Astrocyte (in vitro differentiated cells and primary cell): ENCODE measurements at regions not wholly inside any gene's neighbourhood (a gene's known extent, or its start where the extent isn't known, plus 50 kb on each side); places are given as distances from the start of the nearest gene placed in this dataset.

ENCODE experiments used
- CTCF ChIP-seq: IDR thresholded peaks from 2 replicates; pipeline ENCODE4 v1.5.1; 2011; ENCODE audit warnings: low read depth, mild to moderate bottlenecking, inconsistent platforms, low read length, moderate library complexity; ENCODE audit not compliant: insufficient read depth
- EZH2 ChIP-seq: IDR thresholded peaks from 2 replicates; pipeline ENCODE4 v1.6.1; 2012; ENCODE audit warnings: mild to moderate bottlenecking, low read length, inconsistent platforms; ENCODE audit not compliant: insufficient read depth

DNA sequence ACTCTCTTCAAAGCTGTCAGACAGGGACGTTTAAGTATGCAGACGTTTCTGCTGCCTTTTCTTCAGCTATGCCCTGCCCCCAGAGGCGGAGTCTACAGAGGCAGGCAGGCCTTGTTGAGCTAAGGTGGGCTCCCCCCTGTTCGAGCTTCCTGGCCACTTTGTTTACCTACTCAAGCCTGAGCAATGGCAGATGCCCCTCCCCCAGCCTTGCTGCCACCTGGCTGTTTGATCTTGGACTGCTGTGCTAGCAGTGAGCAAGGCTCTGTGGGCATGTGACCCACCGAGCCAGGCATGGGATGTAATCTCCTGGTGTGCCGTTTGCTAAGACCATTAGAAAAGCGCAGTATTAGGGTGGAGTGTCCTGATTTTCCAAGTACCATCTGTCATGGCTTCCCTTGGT, 900.4 kb upstream of the MDGA2 start:
- no peak for TF ChIP-seq CTCF
- TF ChIP-seq EZH2: no peak
